Activated naive CD4-positive, alpha-beta T cell treated with Interleukin-2 at 50 U/mL for 16 hours (primary cell): ENCODE measurements at regions not wholly inside any gene's neighbourhood (a gene's known extent, or its start where the extent isn't known, plus 50 kb on each side); places are given as distances from the start of the nearest gene placed in this dataset.

Experiments used
- DNase-seq: peaks from one replicate; pipeline ENCODE4 v3.0.0-alpha.2; 2020

- no peak for DNase-seq
Observed at GRCh38 chr2:21288299-21288698, 164.5 kb downstream of the TDRD15 start.

GRCh38 chr2:21288739-21289520 lies 165.2 kb downstream of the TDRD15 start:
- DNase-seq = no peak

DNA sequence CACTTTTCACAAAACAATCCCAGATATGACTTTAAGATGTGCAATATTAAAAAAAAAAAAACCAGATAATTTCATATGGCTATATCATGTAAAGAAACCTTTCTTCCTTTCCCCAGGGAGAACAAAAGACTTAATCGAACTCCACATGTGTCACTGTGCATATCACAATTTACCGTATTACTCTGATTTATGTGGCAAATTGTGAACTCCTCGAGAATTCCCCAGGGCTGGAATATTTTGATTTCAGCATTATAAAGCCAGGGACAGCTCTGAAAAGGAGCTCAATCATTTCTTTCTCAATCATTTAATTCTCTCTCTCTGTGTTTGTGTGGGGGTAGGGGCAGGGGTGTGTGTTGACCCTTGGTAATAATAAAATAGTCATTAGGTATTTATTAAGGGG lies 165.8 kb downstream of the TDRD15 start:
- DNase-seq = no peak

GRCh38 chr2:21289989-21290388 lies 166.2 kb downstream of the TDRD15 start:
- no peak for DNase-seq

- DNase-seq = no peak
Observed at GRCh38 chr2:21291426-21291825, 167.7 kb downstream of the TDRD15 start.

DNA sequence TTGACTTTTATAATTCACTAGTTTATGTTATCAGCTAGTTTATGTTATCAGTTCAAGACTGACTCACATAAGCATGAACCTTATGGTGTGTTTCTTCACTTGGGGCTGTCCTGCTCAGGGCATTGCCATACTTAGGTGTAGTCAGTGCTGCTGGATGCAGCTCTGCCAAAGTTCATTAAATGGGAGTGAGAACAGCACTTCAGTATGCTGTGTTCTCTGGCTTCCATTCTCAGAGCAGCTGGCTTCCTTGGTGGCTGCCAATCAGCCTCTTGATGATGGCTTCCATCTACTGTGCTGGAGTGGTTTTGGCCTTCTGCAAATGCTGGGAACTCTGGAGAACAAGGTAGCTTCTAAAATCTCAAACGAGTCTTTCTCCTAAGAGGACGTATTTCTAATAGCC lies 170.7 kb downstream of the TDRD15 start:
- DNase-seq = no peak

DNA sequence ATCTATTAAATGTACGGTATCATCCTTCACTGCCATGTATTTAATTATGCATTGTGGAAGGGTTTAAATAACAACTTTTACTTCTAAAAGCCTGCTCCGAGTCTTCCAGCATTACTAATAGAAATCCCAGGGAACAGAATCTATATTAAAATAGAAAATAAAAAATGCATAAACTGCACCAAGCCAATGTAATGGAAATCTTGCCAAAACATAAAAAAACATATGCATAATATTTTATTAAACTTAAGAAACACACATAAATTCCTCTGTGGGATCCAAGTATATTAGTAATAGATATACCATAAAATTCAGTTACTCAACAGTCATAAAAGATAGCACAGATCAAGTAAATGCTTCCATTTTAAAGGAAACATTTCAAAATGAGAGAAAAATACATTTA lies 175.6 kb downstream of the TDRD15 start:
- DNase-seq = no peak

DNA sequence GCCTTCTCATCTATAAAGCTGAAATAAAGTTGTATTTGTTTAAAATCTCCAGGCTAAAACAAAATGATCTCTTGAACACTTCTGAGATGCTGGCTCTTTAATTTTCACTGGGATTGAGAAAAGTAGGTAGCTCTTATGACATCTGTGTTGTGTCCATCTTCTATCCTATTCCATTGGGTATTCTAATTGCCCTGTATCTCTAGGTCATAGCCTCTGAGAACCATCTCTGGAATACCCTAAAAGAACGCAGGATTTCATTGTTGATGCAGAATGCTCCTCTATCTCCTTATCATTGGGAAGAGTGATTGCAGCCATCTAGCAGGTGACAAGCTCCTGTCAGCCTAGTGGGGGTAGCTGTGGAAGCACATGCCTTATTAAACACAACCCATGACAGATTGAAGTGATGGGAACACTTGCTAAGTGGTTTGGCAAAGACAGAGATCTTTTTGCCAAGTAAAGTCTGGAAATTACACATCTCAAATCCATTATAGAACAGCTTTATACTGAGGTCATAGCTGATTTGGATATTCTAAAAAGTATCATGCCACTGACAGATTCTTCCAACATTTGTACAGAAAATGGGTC lies 178.2 kb downstream of the TDRD15 start:
- DNase-seq = no peak

DNA sequence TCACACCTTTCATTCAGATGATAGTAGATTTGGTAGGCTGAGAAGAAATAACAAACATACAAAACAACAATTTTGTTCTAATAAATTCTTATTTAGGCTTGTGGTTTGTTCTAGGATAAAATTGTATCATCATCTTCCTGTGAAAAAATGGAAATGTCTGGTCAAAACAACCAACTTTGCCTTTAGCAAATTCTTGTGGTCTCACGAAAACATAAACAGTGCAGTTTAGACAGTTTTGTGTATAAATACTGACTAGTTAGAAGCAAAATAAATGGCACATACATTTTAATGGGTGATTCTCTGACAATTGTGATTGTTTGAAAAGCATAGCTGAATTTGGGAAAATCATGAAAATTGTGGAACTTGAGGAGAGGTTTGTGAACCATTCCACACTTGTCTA lies 180.1 kb downstream of the TDRD15 start:
- no peak for DNase-seq

- DNase-seq = no peak
Observed at GRCh38 chr2:21305581-21305980, 181.8 kb downstream of the TDRD15 start.

DNA sequence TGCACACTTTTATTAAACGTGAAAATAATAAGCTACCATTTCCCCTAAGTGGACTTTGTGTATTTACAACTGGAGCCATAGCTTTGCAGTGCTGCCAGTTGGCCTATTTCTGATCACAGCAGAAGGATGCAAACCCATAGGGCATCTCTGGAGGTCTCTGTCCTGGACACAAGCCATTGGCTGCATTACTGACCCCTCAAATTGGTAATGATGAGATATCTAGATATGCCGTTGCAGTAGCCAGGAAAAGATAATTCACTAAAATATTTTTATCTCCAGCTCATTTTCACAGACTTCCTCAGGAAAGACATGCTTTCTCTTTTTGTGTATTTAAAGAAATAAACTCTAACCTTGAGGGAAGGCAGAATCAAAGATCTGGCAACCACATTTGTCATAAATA lies 182.5 kb downstream of the TDRD15 start:
- DNase-seq = no peak

GRCh38 chr2:21307037-21307436 lies 183.3 kb downstream of the TDRD15 start:
- DNase-seq = no peak

DNA sequence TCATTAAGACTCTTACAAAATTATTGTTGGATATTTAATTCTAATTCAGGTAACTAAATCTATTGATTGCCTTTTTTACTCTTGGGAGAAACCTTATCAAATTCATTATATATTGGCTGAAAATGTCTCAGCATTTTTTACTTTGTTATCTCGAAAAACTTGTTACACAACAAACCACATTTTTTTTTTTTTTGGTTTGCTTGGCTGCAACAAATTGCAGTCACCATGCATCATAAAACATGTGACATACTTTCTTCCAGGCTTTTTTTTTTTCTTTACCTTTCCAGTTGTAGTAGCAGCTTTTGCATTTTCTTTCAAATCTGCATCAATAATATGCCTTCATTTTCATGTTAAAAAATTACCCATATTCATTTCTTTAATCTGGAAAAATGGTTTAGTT lies 186.7 kb downstream of the TDRD15 start:
- DNase-seq = no peak

DNA sequence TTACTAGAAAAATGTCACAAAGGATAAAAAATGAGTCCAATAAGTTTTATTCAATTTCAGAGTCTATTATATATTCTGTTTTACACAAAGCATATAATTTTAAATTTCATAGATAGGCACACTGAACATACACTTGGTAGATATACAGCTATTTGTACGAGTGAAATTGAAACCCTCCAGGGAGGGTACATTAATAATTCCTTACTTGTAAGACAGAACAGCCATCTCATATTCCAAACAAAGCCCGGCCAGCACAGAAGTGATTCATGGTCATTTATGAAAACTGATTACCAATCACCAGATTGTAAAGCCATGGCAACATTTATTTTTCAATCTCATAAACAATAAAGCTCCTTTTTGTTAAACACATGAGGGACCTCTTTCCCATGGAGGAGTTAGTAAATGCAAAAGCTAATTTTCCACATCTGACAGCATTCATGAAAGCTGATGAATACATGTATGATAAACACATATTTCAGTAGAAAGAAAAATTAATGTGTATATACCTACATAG lies 190.6 kb downstream of the TDRD15 start:
- no peak for DNase-seq

- DNase-seq = peak; percentile 3
Observed at GRCh38 chr2:21317131-21317530, 193.4 kb downstream of the TDRD15 start.

- no peak for DNase-seq
Observed at GRCh38 chr2:21318263-21318662, 194.5 kb downstream of the TDRD15 start.

- no peak for DNase-seq
Observed at GRCh38 chr2:21326152-21326551, 202.4 kb downstream of the TDRD15 start.

GRCh38 chr2:21328177-21328576 lies 204.4 kb downstream of the TDRD15 start:
- DNase-seq = no peak

GRCh38 chr2:21330786-21331391 lies 207.1 kb downstream of the TDRD15 start:
- no peak for DNase-seq

DNA sequence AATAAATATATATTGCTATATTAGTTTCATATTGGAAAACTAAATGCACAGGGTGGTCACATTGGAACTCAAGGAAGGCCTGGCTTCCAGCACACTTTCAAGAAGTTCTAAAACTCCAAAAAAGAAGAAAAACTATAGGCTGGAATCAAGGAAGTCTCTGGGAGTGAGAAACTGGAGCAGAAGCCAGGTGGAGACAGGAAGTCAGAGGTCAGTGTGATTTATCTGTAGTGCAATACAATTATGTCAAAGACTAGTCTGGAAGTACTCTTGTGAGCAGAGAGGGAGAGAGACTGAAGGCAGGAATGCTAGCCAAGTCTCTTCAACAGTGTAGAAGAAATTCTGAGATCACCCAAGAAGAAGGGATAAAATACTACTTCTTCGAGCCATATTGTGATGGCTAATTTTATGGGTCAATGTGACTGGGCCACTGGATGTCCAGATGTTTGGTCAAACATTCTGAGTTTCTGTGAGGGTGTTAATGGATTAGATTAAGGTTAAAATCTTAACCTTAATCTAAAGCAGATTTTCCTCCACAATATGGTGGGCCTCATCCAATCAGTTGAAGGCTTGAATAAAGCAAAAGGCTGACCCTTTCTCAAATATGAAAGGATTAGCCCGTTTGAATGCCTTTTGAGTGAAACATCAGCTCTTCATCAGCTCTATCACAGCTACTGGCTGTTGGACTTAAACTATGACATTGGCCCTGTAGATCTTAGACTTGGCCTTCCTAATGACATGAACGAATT lies 208.0 kb downstream of the TDRD15 start:
- DNase-seq = no peak

- no peak for DNase-seq
Observed at GRCh38 chr2:21332993-21333625, 209.3 kb downstream of the TDRD15 start.

- DNase-seq = no peak
Observed at GRCh38 chr2:21333684-21334083, 209.9 kb downstream of the TDRD15 start.

- DNase-seq = no peak
Observed at GRCh38 chr2:21346984-21347383, 223.2 kb downstream of the TDRD15 start.
